Neural progenitor cell (in vitro differentiated cells): ENCODE measurements at regions not wholly inside any gene's neighbourhood (a gene's known extent, or its start where the extent isn't known, plus 50 kb on each side); places are given as distances from the start of the nearest gene placed in this dataset.

ENCODE experiments used
- CTCF ChIP-seq: fragments of 200-600 bp; sonication (generic); IDR thresholded peaks from 2 replicates; pipeline ENCODE4 v1.5.1; 2017; ENCODE audit warnings: antibody characterized with exemption, mild to moderate bottlenecking
- EZH2phosphoT487 ChIP-seq: fragments of 200-600 bp; sonication (generic); IDR thresholded peaks from 2 replicates; pipeline ENCODE4 v1.6.1; 2017; ENCODE audit warnings: antibody characterized with exemption

- TF ChIP-seq CTCF, result peak; percentile 47
- no peak for TF ChIP-seq EZH2phosphoT487
Observed at GRCh38 chr14:40252817-40253447, 820.7 kb upstream of the FBXO33 start.
